ENCODE measurements at regions not wholly inside any gene's neighbourhood (a gene's known extent, or its start where the extent isn't known, plus 50 kb on each side); places are given as distances from the start of the nearest gene placed in this dataset.

GRCh38 chr22:34886391-34886790 is 179.6 kb upstream of the ISX start:
- no peak for DNase-seq (ENCODE audit: low read depth)
- no peak overlapping the region for H3K4me3 ChIP-seq (ENCODE audit: low read depth, low read length)
- TF ChIP-seq MAX (IDR thresholded peaks at IDR 0.05; ENCODE audit: low read depth, low read length) (no peak), POLR2A (IDR thresholded peaks at IDR 0.05; ENCODE audit: extremely low read depth, insufficient read length) (no peak), CTCF (IDR thresholded peaks at IDR 0.05; ENCODE audit: low read depth, low read length) (no peak), MYC (IDR thresholded peaks at IDR 0.05; ENCODE audit: low read depth, low read length) (no peak)

DNA sequence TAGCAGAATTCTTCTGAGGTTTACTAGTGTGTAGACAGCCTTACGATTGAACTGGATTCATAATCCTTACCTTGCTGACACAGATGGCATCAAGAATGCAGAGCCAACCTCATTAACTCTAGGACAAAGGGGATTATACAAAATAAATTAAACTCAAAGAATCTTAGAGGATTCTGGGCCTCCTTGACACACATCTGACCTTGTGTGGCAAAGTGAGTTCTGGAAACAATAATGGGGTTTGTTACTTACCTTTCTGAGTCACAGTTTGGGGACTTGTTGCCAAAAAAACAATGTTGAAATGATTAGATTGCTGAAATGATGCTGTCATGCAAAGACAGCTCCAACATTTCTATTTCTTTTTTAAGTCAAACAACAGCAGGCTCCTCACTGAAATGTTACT is 179.1 kb upstream of the ISX start:
- DNase-seq (ENCODE audit: low read depth) = no peak

DNA sequence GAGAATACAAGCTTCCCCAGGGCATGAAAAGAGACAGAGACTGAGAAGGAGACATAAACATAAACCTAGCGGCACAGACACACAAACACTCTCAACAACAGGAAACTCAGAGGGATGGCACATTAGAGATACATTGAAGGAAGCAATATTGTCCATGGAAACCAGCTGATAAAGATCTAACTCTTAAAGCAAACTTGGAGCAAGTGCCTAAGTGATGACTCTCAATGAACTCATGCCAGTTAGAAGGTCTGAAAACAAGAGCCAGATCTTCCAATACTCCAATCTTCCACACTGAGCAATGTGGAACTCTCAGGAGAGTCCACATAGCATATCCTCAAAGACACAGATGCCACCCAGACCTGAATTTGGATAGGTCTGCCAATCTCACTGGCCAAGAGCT is 168.8 kb upstream of the ISX start:
- no peak for TF ChIP-seq MYC (IDR thresholded peaks at IDR 0.05; ENCODE audit: low read depth, low read length)
- no peak for TF ChIP-seq CTCF (IDR thresholded peaks at IDR 0.05; ENCODE audit: low read depth, low read length)
- no peak for TF ChIP-seq POLR2A (IDR thresholded peaks at IDR 0.05; ENCODE audit: extremely low read depth, insufficient read length)
- no peak for TF ChIP-seq MAX (IDR thresholded peaks at IDR 0.05; ENCODE audit: low read depth, low read length)
- no peak overlapping the region for H3K4me3 ChIP-seq (ENCODE audit: low read depth, low read length)
- no peak for DNase-seq (ENCODE audit: low read depth)

More for the DNA sequence above, 179.1 kb upstream of the ISX start:
- TF ChIP-seq MYC (IDR thresholded peaks at IDR 0.05; ENCODE audit: low read depth, low read length) = no peak
- TF ChIP-seq POLR2A (IDR thresholded peaks at IDR 0.05; ENCODE audit: extremely low read depth, insufficient read length) = no peak
- TF ChIP-seq CTCF (IDR thresholded peaks at IDR 0.05; ENCODE audit: low read depth, low read length) = no peak
- TF ChIP-seq MAX (IDR thresholded peaks at IDR 0.05; ENCODE audit: low read depth, low read length) = no peak
- no peak overlapping the region for H3K4me3 ChIP-seq (ENCODE audit: low read depth, low read length)

- no peak overlapping the region for H3K4me3 ChIP-seq (ENCODE audit: low read depth, low read length)
- TF ChIP-seq MYC (IDR thresholded peaks at IDR 0.05; ENCODE audit: low read depth, low read length) (no peak), POLR2A (IDR thresholded peaks at IDR 0.05; ENCODE audit: extremely low read depth, insufficient read length) (no peak), MAX (IDR thresholded peaks at IDR 0.05; ENCODE audit: low read depth, low read length) (no peak), CTCF (IDR thresholded peaks at IDR 0.05; ENCODE audit: low read depth, low read length) (no peak)
- DNase-seq (ENCODE audit: low read depth) = no peak
These were observed 163.6 kb upstream of the ISX start for GRCh38 chr22:34902335-34902734.

GRCh38 chr22:34903416-34903815 is 162.5 kb upstream of the ISX start:
- TF ChIP-seq CTCF (IDR thresholded peaks at IDR 0.05; ENCODE audit: low read depth, low read length) (no peak), POLR2A (IDR thresholded peaks at IDR 0.05; ENCODE audit: extremely low read depth, insufficient read length) (no peak), MAX (IDR thresholded peaks at IDR 0.05; ENCODE audit: low read depth, low read length) (no peak)
- no peak for DNase-seq (ENCODE audit: low read depth)
- no peak overlapping the region for H3K4me3 ChIP-seq (ENCODE audit: low read depth, low read length)

DNA sequence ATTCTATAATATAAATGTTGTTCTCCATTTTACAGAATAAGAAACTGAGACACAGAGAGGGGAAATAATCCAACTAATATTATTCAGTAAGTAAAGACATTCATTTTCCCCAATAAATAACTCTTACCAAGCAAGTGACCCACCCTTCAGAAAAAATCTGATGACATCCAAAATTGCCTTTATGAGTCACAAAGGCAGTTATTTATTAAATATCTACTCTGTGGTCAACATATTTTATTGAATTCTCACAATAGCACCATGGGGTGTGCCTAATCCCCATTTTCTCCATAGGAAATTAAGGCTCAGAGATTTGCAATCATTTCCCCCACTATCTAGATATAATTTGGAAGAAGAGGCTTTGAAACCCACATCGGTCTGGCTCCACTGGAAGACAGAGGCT is 161.5 kb upstream of the ISX start:
- H3K4me3 ChIP-seq (ENCODE audit: low read depth, low read length) = no peak overlapping the region
- DNase-seq (ENCODE audit: low read depth) = no peak
- no peak for TF ChIP-seq MYC (IDR thresholded peaks at IDR 0.05; ENCODE audit: low read depth, low read length)
- TF ChIP-seq POLR2A (IDR thresholded peaks at IDR 0.05; ENCODE audit: extremely low read depth, insufficient read length) = no peak
- TF ChIP-seq CTCF (IDR thresholded peaks at IDR 0.05; ENCODE audit: low read depth, low read length) = no peak
- no peak for TF ChIP-seq MAX (IDR thresholded peaks at IDR 0.05; ENCODE audit: low read depth, low read length)
